ENCODE measurements at regions not wholly inside any gene's neighbourhood (a gene's known extent, or its start where the extent isn't known, plus 50 kb on each side); places are given as distances from the start of the nearest gene placed in this dataset.
"Not testable (repeated sequence)": the region's sequence is repeated elsewhere in the genome, so short reads cannot be mapped to it uniquely, and the experiment has no call there.

DNA sequence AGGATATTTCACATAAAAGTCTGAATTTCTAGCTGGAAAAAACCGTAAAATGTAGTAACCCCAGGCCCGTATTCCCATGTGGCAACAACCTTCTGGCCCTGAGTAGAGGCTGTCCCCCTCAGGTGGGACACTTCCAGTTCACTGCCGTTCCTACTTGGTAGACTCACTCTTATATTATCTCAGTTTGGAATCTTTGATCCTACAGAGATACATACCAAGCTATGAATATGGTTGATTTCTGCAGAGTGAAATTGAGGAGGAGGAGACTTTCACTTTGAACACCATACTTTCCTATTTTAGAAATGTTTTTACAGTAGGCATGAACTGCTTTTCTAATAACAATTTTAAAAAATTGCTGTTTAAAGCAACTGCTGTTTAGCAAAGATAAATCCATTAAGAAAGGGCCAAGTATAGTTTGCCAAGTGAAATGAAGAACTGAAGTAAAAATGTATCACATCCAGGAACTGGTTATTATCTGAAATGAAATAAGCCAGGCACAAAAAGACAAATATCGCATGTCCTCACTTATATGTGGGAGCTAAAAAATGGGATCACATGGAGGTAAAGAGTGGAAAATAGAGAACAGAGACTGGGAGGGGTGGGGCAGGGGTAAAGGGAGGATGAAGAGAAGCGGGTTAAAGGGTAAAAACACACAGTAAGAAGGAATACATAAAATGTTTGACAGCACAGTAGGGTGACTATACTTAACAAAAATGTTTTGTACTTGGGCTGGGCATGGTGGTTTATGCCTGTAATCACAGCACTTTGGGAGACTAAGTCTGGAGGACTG, 92.8 kb upstream of the METAP2 start:
- no peak for ATAC-seq
- TF ChIP-seq, protein P1, sequence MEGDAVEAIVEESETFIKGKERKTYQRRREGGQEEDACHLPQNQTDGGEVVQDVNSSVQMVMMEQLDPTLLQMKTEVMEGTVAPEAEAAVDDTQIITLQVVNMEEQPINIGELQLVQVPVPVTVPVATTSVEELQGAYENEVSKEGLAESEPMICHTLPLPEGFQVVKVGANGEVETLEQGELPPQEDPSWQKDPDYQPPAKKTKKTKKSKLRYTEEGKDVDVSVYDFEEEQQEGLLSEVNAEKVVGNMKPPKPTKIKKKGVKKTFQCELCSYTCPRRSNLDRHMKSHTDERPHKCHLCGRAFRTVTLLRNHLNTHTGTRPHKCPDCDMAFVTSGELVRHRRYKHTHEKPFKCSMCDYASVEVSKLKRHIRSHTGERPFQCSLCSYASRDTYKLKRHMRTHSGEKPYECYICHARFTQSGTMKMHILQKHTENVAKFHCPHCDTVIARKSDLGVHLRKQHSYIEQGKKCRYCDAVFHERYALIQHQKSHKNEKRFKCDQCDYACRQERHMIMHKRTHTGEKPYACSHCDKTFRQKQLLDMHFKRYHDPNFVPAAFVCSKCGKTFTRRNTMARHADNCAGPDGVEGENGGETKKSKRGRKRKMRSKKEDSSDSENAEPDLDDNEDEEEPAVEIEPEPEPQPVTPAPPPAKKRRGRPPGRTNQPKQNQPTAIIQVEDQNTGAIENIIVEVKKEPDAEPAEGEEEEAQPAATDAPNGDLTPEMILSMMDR (IDR thresholded peaks at IDR 0.05) = no peak
- H3K4me1 ChIP-seq (ENCODE audit: low read depth) = no peaks in the 10 kb centered on the region
- no peak overlapping the region for H3K4me3 ChIP-seq
- intact Hi-C loops (cut with DNase I, micrococcal nuclease) = no loop called here
- DNase-seq = no peak
- no peaks in the 10 kb centered on the region for H3K36me3 ChIP-seq (ENCODE audit: low read depth)
- no peaks in the 10 kb centered on the region for H3K9me3 ChIP-seq

DNA sequence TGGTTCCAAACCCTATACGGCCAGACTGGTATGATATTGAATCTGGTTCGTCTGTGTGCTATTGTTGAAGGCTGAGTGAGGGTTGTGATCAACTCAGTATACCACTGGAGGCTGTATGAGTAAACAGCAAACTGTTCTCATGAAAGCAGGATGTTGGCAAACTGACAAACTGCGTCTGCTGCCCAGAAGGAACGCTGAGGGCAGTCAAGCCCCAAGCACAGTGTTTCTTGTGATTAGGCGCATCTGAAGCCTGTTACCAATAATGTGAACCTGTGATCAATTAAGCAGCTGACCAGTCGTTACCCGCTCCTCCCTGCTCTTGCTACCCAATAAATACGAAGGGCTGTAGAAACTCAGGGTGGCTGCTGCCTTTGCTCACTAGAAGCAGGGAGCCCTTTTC, 90.0 kb upstream of the METAP2 start:
- not testable (repeated sequence) for ATAC-seq

DNA sequence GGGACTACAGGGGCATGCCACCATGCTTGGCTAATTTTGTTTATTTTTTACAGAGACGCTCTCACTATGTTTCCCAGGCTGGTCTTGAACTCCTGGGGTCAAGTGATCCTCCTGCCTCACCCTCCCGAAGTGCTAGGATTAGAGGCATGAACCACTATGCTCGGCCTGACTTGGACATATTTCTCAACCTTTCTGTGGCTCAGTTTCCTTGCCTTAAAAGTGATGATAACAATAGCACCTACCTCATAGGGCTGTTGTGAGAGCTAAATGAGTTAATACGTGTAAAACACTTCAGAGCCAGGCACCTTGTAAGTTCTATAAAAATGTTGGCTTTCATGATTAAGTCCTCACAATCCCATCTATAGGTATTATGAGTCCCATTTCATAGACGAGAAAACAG, 89.2 kb upstream of the METAP2 start:
- intact Hi-C loops (cut with DNase I, micrococcal nuclease) = no loop called here
- no peak for DNase-seq
- Histone ChIP-seq H3K36me3 (ENCODE audit: low read depth) (no peaks in the 10 kb centered on the region), H3K9me3 (no peaks in the 10 kb centered on the region), H3K4me3 (no peak overlapping the region), H3K4me1 (ENCODE audit: low read depth) (no peaks in the 10 kb centered on the region)
- TF ChIP-seq, protein P1 (IDR thresholded peaks at IDR 0.05) = no peak
- no peak for ATAC-seq

More for the DNA sequence above, 90.0 kb upstream of the METAP2 start:
- H3K36me3 ChIP-seq (ENCODE audit: low read depth); H3K9me3 ChIP-seq; H3K4me3 ChIP-seq; intact Hi-C loops (cut with DNase I, micrococcal nuclease); H3K4me1 ChIP-seq (ENCODE audit: low read depth): not testable (repeated sequence)
- peak in 1 of 3 donors; percentile 6 for DNase-seq

DNA sequence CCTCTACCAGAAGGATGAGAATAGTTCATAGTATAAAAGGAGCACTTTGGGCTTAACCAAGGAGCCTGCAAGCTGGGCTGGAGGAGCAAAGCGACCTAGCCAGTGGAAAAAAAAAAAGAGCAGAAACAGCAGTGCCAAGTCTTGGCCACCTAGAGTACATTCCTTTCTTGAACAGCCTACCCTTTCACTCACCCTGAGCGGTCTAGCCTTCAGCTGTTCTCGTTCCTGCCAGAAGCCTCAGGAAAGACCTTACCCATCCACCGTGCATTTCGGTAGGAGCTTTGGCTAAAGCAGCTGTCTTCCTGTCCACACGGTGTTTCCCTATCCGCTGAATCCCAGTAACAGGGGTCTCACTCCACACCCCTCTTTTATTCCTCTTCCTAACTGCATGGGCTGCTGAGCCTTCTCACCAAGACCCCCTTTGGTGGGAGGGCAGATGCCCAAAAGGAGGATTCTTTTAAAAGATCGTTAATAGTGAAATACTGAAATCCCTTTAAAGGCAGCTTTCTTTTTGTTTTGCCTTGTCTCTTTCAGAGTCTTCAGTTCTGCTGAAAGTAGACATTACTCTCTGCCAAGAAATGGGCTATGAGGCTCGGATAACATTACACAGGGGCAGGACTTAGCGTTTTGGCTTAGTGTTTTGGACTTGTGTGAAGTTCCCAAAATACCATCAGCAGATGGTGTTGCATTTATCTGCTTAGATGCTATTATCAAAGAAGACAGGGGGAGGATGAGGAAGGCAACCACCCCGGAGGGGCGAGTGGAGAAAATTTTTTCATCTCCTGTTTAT, 88.5 kb upstream of the METAP2 start:
- intact Hi-C loops (cut with DNase I, micrococcal nuclease) = no loop called here
- ATAC-seq = no peak
- Histone ChIP-seq H3K9me3 (no peaks in the 10 kb centered on the region), H3K36me3 (ENCODE audit: low read depth) (no peaks in the 10 kb centered on the region), H3K4me1 (ENCODE audit: low read depth) (no peaks in the 10 kb centered on the region), H3K4me3 (no peak overlapping the region)
- no peak for DNase-seq
- TF ChIP-seq, protein P1 (IDR thresholded peaks at IDR 0.05) = no peak

DNA sequence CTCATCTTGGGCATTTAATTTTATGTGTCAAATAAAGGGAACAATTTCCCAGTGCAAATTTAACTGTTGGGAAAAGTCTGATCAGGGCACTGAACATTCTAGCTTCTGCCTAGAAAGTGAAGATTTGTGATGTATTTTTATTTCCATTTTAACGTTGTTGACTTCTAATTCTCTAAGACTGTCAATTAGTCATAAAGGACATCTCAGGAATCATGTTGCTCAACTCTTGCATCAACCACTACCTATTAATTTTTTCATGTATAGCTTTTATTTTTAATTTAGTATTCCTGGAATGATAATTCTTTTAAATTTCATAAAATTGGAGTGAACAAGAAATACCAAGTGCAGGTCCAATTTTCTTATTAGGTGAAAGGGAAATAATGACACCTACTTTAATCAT, 87.9 kb upstream of the METAP2 start:
- ATAC-seq = no peak
- Histone ChIP-seq H3K4me3 (no peak overlapping the region), H3K36me3 (ENCODE audit: low read depth) (no peaks in the 10 kb centered on the region), H3K4me1 (ENCODE audit: low read depth) (no peaks in the 10 kb centered on the region), H3K9me3 (no peaks in the 10 kb centered on the region)
- no peak for DNase-seq
- intact Hi-C loops (cut with DNase I, micrococcal nuclease) = no loop called here
- TF ChIP-seq, protein P1 (IDR thresholded peaks at IDR 0.05) = no peak

DNA sequence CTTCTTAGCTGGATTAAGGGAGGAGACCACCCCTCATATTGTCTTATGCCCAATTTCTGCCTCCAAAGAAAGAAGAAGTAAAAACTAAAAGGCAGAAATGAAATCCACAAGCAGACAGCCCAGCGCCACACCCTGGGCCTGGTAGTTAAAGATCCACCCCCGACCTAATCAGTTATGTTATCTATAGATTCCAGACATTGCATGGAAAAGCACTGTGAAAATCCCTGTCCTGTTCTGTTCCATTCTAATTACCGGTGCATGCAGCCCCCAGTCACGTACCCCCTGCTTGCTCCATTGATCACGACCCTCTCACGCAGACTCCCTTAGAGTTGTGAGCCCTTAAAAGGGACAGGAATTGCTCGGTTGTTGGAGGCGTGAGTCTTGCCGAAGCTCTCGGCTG, 85.7 kb upstream of the METAP2 start:
- not testable (repeated sequence) for H3K36me3 ChIP-seq (ENCODE audit: low read depth); DNase-seq

More for the DNA sequence above, 85.7 kb upstream of the METAP2 start:
- ATAC-seq; H3K9me3 ChIP-seq; H3K4me1 ChIP-seq (ENCODE audit: low read depth); intact Hi-C loops (cut with DNase I, micrococcal nuclease); H3K4me3 ChIP-seq: not testable (repeated sequence)

Data from mucosa of descending colon (tissue), 3 donors.